ENCODE measurements at regions not wholly inside any gene's neighbourhood (a gene's known extent, or its start where the extent isn't known, plus 50 kb on each side); places are given as distances from the start of the nearest gene placed in this dataset.

DNA sequence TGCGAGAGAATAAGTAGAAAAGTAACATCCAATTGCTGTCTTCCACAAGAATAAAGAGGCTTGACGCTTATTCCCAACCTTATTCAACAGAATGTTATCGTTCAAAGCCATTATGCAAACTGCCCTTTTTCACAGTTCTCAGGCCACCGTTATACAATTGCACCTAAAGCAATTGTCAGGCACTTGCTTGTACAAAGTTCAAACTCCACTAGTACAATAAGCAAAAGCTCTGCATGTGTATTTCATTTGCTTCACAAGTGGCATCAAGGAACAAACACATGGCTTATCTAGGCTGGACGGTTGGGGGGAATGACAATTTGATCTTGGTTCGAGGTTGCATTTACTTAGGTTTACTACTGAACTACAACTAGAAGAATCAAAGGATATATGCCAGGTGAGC is 815.6 kb downstream of the EFNB2 start:
- no peaks in the 10 kb centered on the region for H3K36me3 ChIP-seq (ENCODE audit: insufficient read depth)
- no peaks in the 10 kb centered on the region for H3K27me3 ChIP-seq (ENCODE audit: insufficient read depth)
- H3K4me3 ChIP-seq: no peak overlapping the region
- Mint-ChIP-seq H3K27me3 (ENCODE audit: insufficient read depth, low read depth, poor library complexity) (no peaks in the 10 kb centered on the region), H3K9me3 (no peaks in the 10 kb centered on the region), H3K4me1 (peaks cover 9% of the 10 kb centered on the region; the same call in 2 of the 3 replicates), H3K27ac (0 out of 2 replicates have a peak overlapping the region, but pooled peaks have one; percentile 55), H3K36me3 (ENCODE audit: low read depth) (no peaks in the 10 kb centered on the region), H3K4me3 (no peak overlapping the region)
- TF ChIP-seq, protein P1, sequence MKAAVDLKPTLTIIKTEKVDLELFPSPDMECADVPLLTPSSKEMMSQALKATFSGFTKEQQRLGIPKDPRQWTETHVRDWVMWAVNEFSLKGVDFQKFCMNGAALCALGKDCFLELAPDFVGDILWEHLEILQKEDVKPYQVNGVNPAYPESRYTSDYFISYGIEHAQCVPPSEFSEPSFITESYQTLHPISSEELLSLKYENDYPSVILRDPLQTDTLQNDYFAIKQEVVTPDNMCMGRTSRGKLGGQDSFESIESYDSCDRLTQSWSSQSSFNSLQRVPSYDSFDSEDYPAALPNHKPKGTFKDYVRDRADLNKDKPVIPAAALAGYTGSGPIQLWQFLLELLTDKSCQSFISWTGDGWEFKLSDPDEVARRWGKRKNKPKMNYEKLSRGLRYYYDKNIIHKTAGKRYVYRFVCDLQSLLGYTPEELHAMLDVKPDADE (IDR thresholded peaks at IDR 0.05): no peak
- no peak for TF ChIP-seq NANOG (IDR thresholded peaks at IDR 0.05; ENCODE audit: borderline replicate concordance)
- TF ChIP-seq ZNF114 (CRISPR knock-in tag; IDR thresholded peaks at IDR 0.05): no peak
- TF ChIP-seq, protein P2, sequence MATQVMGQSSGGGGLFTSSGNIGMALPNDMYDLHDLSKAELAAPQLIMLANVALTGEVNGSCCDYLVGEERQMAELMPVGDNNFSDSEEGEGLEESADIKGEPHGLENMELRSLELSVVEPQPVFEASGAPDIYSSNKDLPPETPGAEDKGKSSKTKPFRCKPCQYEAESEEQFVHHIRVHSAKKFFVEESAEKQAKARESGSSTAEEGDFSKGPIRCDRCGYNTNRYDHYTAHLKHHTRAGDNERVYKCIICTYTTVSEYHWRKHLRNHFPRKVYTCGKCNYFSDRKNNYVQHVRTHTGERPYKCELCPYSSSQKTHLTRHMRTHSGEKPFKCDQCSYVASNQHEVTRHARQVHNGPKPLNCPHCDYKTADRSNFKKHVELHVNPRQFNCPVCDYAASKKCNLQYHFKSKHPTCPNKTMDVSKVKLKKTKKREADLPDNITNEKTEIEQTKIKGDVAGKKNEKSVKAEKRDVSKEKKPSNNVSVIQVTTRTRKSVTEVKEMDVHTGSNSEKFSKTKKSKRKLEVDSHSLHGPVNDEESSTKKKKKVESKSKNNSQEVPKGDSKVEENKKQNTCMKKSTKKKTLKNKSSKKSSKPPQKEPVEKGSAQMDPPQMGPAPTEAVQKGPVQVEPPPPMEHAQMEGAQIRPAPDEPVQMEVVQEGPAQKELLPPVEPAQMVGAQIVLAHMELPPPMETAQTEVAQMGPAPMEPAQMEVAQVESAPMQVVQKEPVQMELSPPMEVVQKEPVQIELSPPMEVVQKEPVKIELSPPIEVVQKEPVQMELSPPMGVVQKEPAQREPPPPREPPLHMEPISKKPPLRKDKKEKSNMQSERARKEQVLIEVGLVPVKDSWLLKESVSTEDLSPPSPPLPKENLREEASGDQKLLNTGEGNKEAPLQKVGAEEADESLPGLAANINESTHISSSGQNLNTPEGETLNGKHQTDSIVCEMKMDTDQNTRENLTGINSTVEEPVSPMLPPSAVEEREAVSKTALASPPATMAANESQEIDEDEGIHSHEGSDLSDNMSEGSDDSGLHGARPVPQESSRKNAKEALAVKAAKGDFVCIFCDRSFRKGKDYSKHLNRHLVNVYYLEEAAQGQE (IDR thresholded peaks at IDR 0.05; ENCODE audit: unreplicated experiment): no peak
- TF ChIP-seq CREB1 (CRISPR knock-in tag; IDR thresholded peaks at IDR 0.05; ENCODE audit: low read depth): no peak
- no peak for TF ChIP-seq POLR2AphosphoS5 (IDR thresholded peaks at IDR 0.05; ENCODE audit: low read depth)
- TF ChIP-seq JUNB (IDR thresholded peaks at IDR 0.05; ENCODE audit: unreplicated experiment): no peak
- no peak for TF ChIP-seq EZH2 (IDR thresholded peaks at IDR 0.05; ENCODE audit: low read depth, unreplicated experiment)
- TF ChIP-seq STAT1 (IDR thresholded peaks at IDR 0.05; ENCODE audit: unreplicated experiment): no peak
- TF ChIP-seq ZNF331 (CRISPR knock-in tag; IDR thresholded peaks at IDR 0.05; ENCODE audit: low read depth): no peak
- no peak for TF ChIP-seq EZH2phosphoT487 (IDR thresholded peaks at IDR 0.05; ENCODE audit: unreplicated experiment)
- TF ChIP-seq, protein P3, sequence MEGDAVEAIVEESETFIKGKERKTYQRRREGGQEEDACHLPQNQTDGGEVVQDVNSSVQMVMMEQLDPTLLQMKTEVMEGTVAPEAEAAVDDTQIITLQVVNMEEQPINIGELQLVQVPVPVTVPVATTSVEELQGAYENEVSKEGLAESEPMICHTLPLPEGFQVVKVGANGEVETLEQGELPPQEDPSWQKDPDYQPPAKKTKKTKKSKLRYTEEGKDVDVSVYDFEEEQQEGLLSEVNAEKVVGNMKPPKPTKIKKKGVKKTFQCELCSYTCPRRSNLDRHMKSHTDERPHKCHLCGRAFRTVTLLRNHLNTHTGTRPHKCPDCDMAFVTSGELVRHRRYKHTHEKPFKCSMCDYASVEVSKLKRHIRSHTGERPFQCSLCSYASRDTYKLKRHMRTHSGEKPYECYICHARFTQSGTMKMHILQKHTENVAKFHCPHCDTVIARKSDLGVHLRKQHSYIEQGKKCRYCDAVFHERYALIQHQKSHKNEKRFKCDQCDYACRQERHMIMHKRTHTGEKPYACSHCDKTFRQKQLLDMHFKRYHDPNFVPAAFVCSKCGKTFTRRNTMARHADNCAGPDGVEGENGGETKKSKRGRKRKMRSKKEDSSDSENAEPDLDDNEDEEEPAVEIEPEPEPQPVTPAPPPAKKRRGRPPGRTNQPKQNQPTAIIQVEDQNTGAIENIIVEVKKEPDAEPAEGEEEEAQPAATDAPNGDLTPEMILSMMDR (conservative IDR thresholded peaks at IDR 0.05; ENCODE audit: low read depth in 2 of 2): no peak
- H2AFZ ChIP-seq: no peak overlapping the region
- DNase-seq (ENCODE audit: low spot score): no peak
- H3K79me2 ChIP-seq (replicated peaks; ENCODE audit: insufficient read depth): no peaks in the 10 kb centered on the region
- no peaks in the 10 kb centered on the region for H4K20me1 ChIP-seq (replicated peaks; ENCODE audit: insufficient read depth)
- no peak overlapping the region for H3K27ac ChIP-seq (ENCODE audit: low read depth)
- H3K9me2 ChIP-seq (ENCODE audit: insufficient read depth): peaks cover 11% of the 10 kb centered on the region; the same call in 1 of the 2 replicates
- H3K4me1 ChIP-seq (ENCODE audit: insufficient read depth): 0 out of 2 replicates have a peak, but pooled peaks cover 2% of the 10 kb centered on the region
- H3K4me2 ChIP-seq: no peak overlapping the region
- ATAC-seq: no peak
- no peaks in the 10 kb centered on the region for H3F3A ChIP-seq (replicated peaks; ENCODE audit: low read depth)

Data from GM23338 (cell line).